ENCODE measurements at regions not wholly inside any gene's neighbourhood (a gene's known extent, or its start where the extent isn't known, plus 50 kb on each side); places are given as distances from the start of the nearest gene placed in this dataset.

DNA sequence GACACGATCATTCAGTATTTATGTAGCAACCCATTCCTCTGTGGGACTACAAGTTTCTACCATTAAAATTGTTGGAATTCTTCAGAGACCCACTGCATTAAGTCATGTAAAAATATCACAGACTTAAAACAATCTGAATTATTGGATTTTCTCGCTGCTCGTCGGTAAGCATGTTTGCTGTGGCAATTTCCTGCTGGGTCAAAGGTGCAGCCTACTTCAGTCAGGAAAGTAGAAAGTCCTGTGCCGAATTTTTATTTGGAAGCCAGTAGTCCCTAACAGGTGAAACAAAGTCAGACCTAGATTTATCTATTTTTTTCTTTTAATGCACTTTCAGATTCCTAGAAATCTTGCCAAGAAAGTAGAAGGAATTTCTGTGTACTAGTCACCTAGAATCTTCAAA is 110.4 kb upstream of the MYL2 start:
- peaks cover 38% of the 10 kb centered on the region for H3K27me3 Mint-ChIP-seq (ENCODE audit: low read depth)
- no peak for ATAC-seq
- POLR2A ChIA-PET: no interaction called here
- CTCF ChIA-PET: no interaction called here
- no peak for DNase-seq (ENCODE audit: low spot score)
- no peaks in the 10 kb centered on the region for H3K36me3 Mint-ChIP-seq
- no peak overlapping the region for H3K4me3 Mint-ChIP-seq
- peaks cover 33% of the 10 kb centered on the region for H3K4me1 Mint-ChIP-seq
- TF ChIP-seq NFATC4 (CRISPR knock-in tag; IDR thresholded peaks at IDR 0.05) (no peak), CREB1 (CRISPR knock-in tag; IDR thresholded peaks at IDR 0.05) (no peak), ZNF425 (CRISPR knock-in tag; conservative IDR thresholded peaks at IDR 0.05) (no peak), ZNF121 (CRISPR knock-in tag; IDR thresholded peaks at IDR 0.05) (no peak), ELF4 (CRISPR knock-in tag; IDR thresholded peaks at IDR 0.05; ENCODE audit: low read depth) (no peak), E2F1 (CRISPR knock-in tag; IDR thresholded peaks at IDR 0.05) (no peak), ARID4B (CRISPR knock-in tag; IDR thresholded peaks at IDR 0.05; ENCODE audit: borderline replicate concordance) (no peak), NR2C2 (CRISPR knock-in tag; IDR thresholded peaks at IDR 0.05) (no peak), FOXP1 (CRISPR knock-in tag; IDR thresholded peaks at IDR 0.05; ENCODE audit: borderline replicate concordance) (no peak), ZSCAN18 (CRISPR knock-in tag; IDR thresholded peaks at IDR 0.05) (no peak), FOXJ3 (CRISPR knock-in tag; IDR thresholded peaks at IDR 0.05; ENCODE audit: borderline replicate concordance) (no peak), MXD4 (CRISPR knock-in tag; IDR thresholded peaks at IDR 0.05; ENCODE audit: borderline replicate concordance) (no peak), EMX1 (CRISPR knock-in tag; IDR thresholded peaks at IDR 0.05) (no peak), TEAD4 (CRISPR knock-in tag; IDR thresholded peaks at IDR 0.05) (no peak)
- TF ChIP-seq, protein P1, sequence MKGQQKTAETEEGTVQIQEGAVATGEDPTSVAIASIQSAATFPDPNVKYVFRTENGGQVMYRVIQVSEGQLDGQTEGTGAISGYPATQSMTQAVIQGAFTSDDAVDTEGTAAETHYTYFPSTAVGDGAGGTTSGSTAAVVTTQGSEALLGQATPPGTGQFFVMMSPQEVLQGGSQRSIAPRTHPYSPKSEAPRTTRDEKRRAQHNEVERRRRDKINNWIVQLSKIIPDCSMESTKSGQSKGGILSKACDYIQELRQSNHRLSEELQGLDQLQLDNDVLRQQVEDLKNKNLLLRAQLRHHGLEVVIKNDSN (CRISPR knock-in tag; IDR thresholded peaks at IDR 0.05): no peak
- TF ChIP-seq, protein P2, sequence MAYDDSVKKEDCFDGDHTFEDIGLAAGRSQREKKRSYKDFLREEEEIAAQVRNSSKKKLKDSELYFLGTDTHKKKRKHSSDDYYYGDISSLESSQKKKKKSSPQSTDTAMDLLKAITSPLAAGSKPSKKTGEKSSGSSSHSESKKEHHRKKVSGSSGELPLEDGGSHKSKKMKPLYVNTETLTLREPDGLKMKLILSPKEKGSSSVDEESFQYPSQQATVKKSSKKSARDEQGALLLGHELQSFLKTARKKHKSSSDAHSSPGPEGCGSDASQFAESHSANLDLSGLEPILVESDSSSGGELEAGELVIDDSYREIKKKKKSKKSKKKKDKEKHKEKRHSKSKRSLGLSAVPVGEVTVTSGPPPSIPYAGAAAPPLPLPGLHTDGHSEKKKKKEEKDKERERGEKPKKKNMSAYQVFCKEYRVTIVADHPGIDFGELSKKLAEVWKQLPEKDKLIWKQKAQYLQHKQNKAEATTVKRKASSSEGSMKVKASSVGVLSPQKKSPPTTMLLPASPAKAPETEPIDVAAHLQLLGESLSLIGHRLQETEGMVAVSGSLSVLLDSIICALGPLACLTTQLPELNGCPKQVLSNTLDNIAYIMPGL (CRISPR knock-in tag; IDR thresholded peaks at IDR 0.05): no peak
- H3K27ac Mint-ChIP-seq: no peak overlapping the region
- H3K9me3 Mint-ChIP-seq: no peaks in the 10 kb centered on the region
